ENCODE measurements at regions not wholly inside any gene's neighbourhood (a gene's known extent, or its start where the extent isn't known, plus 50 kb on each side); places are given as distances from the start of the nearest gene placed in this dataset.

GRCh38 chr9:1879501-1879900 is 135.6 kb upstream of the SMARCA2 start:
- H3K27me3 ChIP-seq, result no peaks in the 10 kb centered on the region
- intact Hi-C loops (cut with DNase I; ENCODE audit: low total_unique reads), result no loop called here
- DNase-seq, result no peak
- TF ChIP-seq POLR2A (IDR thresholded peaks at IDR 0.05) (no peak), CTCF (IDR thresholded peaks at IDR 0.05) (no peak), POLR2AphosphoS5 (IDR thresholded peaks at IDR 0.05) (no peak), EP300 (IDR thresholded peaks at IDR 0.05) (no peak)
- no peaks in the 10 kb centered on the region for H3K36me3 ChIP-seq
- 72 to 93% (median 87%) methylated on average over 4 of the region's 4 CpGs for WGBS, 5 donors
- no peaks in the 10 kb centered on the region for H3K4me1 ChIP-seq
- H3K4me3 ChIP-seq, result no peak overlapping the region
- H3K9me3 ChIP-seq, result no peaks in the 10 kb centered on the region
- no peak overlapping the region for H3K27ac ChIP-seq

- TF ChIP-seq EP300 (IDR thresholded peaks at IDR 0.05) (no peak), POLR2A (IDR thresholded peaks at IDR 0.05) (no peak), CTCF (IDR thresholded peaks at IDR 0.05) (no peak), POLR2AphosphoS5 (IDR thresholded peaks at IDR 0.05) (no peak)
- H3K4me3 ChIP-seq, result no peak overlapping the region
- no peaks in the 10 kb centered on the region for H3K36me3 ChIP-seq
- H3K9me3 ChIP-seq, result no peaks in the 10 kb centered on the region
- 71 to 86% (median 83%) methylated on average over 4 of the region's 4 CpGs for WGBS, 5 donors
- no peaks in the 10 kb centered on the region for H3K4me1 ChIP-seq
- DNase-seq, result no peak
- intact Hi-C loops (cut with DNase I; ENCODE audit: low total_unique reads), result no loop called here
- H3K27me3 ChIP-seq, result no peaks in the 10 kb centered on the region
- no peak overlapping the region for H3K27ac ChIP-seq
These were observed 135.0 kb upstream of the SMARCA2 start for GRCh38 chr9:1880038-1880565.

GRCh38 chr9:1881708-1882295 is 133.3 kb upstream of the SMARCA2 start:
- 44 to 58% (median 54%) methylated on average over 2 of the region's 2 CpGs for WGBS, 5 donors
- no peak for DNase-seq
- no peaks in the 10 kb centered on the region for H3K4me1 ChIP-seq
- TF ChIP-seq EP300 (IDR thresholded peaks at IDR 0.05) (no peak), POLR2A (IDR thresholded peaks at IDR 0.05) (no peak), POLR2AphosphoS5 (IDR thresholded peaks at IDR 0.05) (no peak), CTCF (IDR thresholded peaks at IDR 0.05) (no peak)
- H3K27me3 ChIP-seq, result no peaks in the 10 kb centered on the region
- H3K9me3 ChIP-seq, result no peaks in the 10 kb centered on the region
- no peak overlapping the region for H3K27ac ChIP-seq
- no peak overlapping the region for H3K4me3 ChIP-seq
- intact Hi-C loops (cut with DNase I; ENCODE audit: low total_unique reads), result no loop called here
- no peaks in the 10 kb centered on the region for H3K36me3 ChIP-seq

- intact Hi-C loops (cut with DNase I; ENCODE audit: low total_unique reads), result no loop called here
- DNase-seq, result peak in 1 of 2 donors; percentile 8
These were observed 132.3 kb upstream of the SMARCA2 start for GRCh38 chr9:1882711-1883403.

More at GRCh38 chr9:1882711-1883403, 132.3 kb upstream of the SMARCA2 start:
- Histone ChIP-seq H3K36me3 (no peaks in the 10 kb centered on the region), H3K9me3 (no peaks in the 10 kb centered on the region), H3K27ac (no peak overlapping the region), H3K4me3 (no peak overlapping the region), H3K27me3 (no peaks in the 10 kb centered on the region), H3K4me1 (no peaks in the 10 kb centered on the region)
- no peak for TF ChIP-seq CTCF (IDR thresholded peaks at IDR 0.05)
- no peak for TF ChIP-seq POLR2A (IDR thresholded peaks at IDR 0.05)
- TF ChIP-seq POLR2AphosphoS5 (IDR thresholded peaks at IDR 0.05), result no peak
- TF ChIP-seq EP300 (IDR thresholded peaks at IDR 0.05), result no peak
- WGBS, 5 donors, result 45 to 60% (median 49%) methylated on average over 4 of the region's 4 CpGs

Data from stomach (tissue), 8 donors.